Stimulated activated memory B cell treated with anti-CD40 and anti-IgM and Interleukin-4, amounts not matched to agents 10 μg/mL and 1 μg/mL and 100 μg/mL, for 72 hours (primary cell): ENCODE measurements at regions not wholly inside any gene's neighbourhood (a gene's known extent, or its start where the extent isn't known, plus 50 kb on each side); places are given as distances from the start of the nearest gene placed in this dataset.
A peak's percentile ranks its signal among the peaks of the same experiment; 100 is the strongest.

Experiments
- ATAC-seq: fragments of 150-1000 bp; cut with Tn5 transposase; 2 replicates; pipeline ENCODE4 v1.10.0; 2021
- H3K27ac Mint-ChIP-seq: one replicate; pipeline ENCODE4 v1.8.0; 2022; ENCODE audit warnings: mild to moderate bottlenecking, mixed read lengths
- H3K27me3 Mint-ChIP-seq: one replicate; pipeline ENCODE4 v1.8.0; 2022; ENCODE audit warnings: mixed read lengths
- H3K36me3 Mint-ChIP-seq: one replicate; pipeline ENCODE4 v1.8.0; 2022; ENCODE audit warnings: mixed read lengths
- H3K4me1 Mint-ChIP-seq: one replicate; pipeline ENCODE4 v1.8.0; 2022; ENCODE audit warnings: mixed read lengths
- H3K4me3 Mint-ChIP-seq: one replicate; pipeline ENCODE4 v1.8.0; 2022; ENCODE audit warnings: mild to moderate bottlenecking, moderate library complexity, mixed read lengths
- H3K9me3 Mint-ChIP-seq: one replicate; pipeline ENCODE4 v1.8.0; 2022; ENCODE audit warnings: mixed read lengths

- Mint-ChIP-seq H3K9me3 (peaks cover 6% of the 10 kb centered on the region), H3K4me1 (peaks cover 33% of the 10 kb centered on the region), H3K27me3 (no peaks in the 10 kb centered on the region), H3K36me3 (peaks cover 8% of the 10 kb centered on the region), H3K4me3 (peak overlapping the region; percentile 29), H3K27ac (peak overlapping the region; percentile 68)
- ATAC-seq: peak; percentile 92
Observed at GRCh38 chr4:176013476-176014247, 52.0 kb upstream of the WDR17 start.

DNA sequence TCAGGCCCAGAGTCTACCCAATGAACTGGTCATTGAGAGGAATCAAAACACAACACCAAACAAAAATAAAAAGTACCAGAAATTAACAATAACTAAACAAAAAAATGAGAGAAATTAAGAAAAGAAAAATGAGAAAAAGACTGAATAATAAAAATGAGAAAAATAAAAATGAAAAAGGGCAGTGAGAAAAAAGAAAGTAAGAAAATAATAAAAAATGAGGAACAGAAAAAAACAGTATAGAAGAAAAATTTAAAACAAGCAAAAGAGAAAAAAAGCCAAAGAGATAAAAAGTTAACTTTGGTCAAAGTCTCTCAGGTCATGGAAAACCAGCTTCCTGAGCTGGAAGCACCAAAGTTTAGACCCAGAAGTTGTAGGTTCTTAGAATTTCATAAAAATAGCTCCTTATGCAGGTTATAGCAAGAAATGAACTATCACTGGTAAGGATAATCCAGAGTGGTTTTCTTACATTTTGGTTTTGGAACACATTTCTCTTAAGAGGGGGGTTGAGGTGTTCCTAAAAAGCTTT is 51.0 kb upstream of the WDR17 start:
- peak overlapping the region; percentile 49 for H3K4me3 Mint-ChIP-seq
- no peak for ATAC-seq
- H3K9me3 Mint-ChIP-seq: peaks cover 6% of the 10 kb centered on the region
- peaks cover 8% of the 10 kb centered on the region for H3K36me3 Mint-ChIP-seq
- no peaks in the 10 kb centered on the region for H3K27me3 Mint-ChIP-seq
- H3K27ac Mint-ChIP-seq: peak overlapping the region; percentile 65
- H3K4me1 Mint-ChIP-seq: peaks cover 33% of the 10 kb centered on the region
